H9 (cell line): ENCODE measurements at regions not wholly inside any gene's neighbourhood (a gene's known extent, or its start where the extent isn't known, plus 50 kb on each side); places are given as distances from the start of the nearest gene placed in this dataset.
"Not testable (repeated sequence)": the region's sequence is repeated elsewhere in the genome, so short reads cannot be mapped to it uniquely, and the experiment has no call there.

ENCODE experiments used
- DNase-seq: peaks from one replicate; pipeline ENCODE4 v3.0.0-alpha.2; 2017
- H2AFZ ChIP-seq: one replicate; pipeline ENCODE4 v1.6.1; 2013; ENCODE audit warnings: mild to moderate bottlenecking, low read length, control low read depth, moderate library complexity
- H2AK5ac ChIP-seq: 2 replicates; pipeline ENCODE4 v1.6.1; 2013; ENCODE audit warnings: low read length, control low read depth, mixed read lengths; ENCODE audit not compliant: insufficient read length
- H2BK120ac ChIP-seq: one replicate; pipeline ENCODE4 v1.6.1; 2013; ENCODE audit warnings: low read depth, mild to moderate bottlenecking, low read length, control low read depth, inconsistent platforms; ENCODE audit not compliant: poor library complexity, severe bottlenecking
- H2BK12ac ChIP-seq: 2 replicates; pipeline ENCODE4 v1.6.1; 2013; ENCODE audit warnings: low read length, control low read depth, mixed read lengths, low read depth; ENCODE audit not compliant: insufficient read length
- H2BK15ac ChIP-seq: 2 replicates; pipeline ENCODE4 v1.6.1; 2013; ENCODE audit warnings: low read depth, low read length, control low read depth
- H2BK20ac ChIP-seq: one replicate; pipeline ENCODE4 v1.6.1; 2013; ENCODE audit warnings: low read depth, mild to moderate bottlenecking, low read length, control low read depth, inconsistent platforms; ENCODE audit not compliant: poor library complexity, severe bottlenecking
- H2BK5ac ChIP-seq: 2 replicates; pipeline ENCODE4 v1.6.1; 2013; ENCODE audit warnings: low read length, control low read depth, mixed read lengths; ENCODE audit not compliant: insufficient read length
- H3K14ac ChIP-seq: 2 replicates; pipeline ENCODE4 v1.6.1; 2013; ENCODE audit warnings: low read length, control low read depth; ENCODE audit not compliant: insufficient read depth
- H3K18ac ChIP-seq: 2 replicates; pipeline ENCODE4 v1.6.1; 2013; ENCODE audit warnings: low read depth, mild to moderate bottlenecking, mixed read lengths, low read length, control low read depth; ENCODE audit not compliant: insufficient read length
- H3K23ac ChIP-seq: 2 replicates; pipeline ENCODE4 v1.6.1; 2013; ENCODE audit warnings: low read length, control low read depth, mixed read lengths, low read depth; ENCODE audit not compliant: insufficient read length
- H3K23me2 ChIP-seq: 2 replicates; pipeline ENCODE4 v1.6.1; 2013; ENCODE audit warnings: low read depth, mild to moderate bottlenecking, mixed read lengths, low read length, control low read depth; ENCODE audit not compliant: insufficient read length, poor library complexity, severe bottlenecking
- H3K27ac ChIP-seq: 2 replicates; pipeline ENCODE4 v1.5.1; 2013; ENCODE audit warnings: low read length, control low read depth, mixed read lengths, low read depth; ENCODE audit not compliant: insufficient read length
- H3K27me3 ChIP-seq: 2 replicates; pipeline ENCODE4 v1.6.1; 2013; ENCODE audit warnings: low read length, control low read depth, inconsistent platforms; ENCODE audit not compliant: insufficient read depth
- H3K4ac ChIP-seq: 2 replicates; pipeline ENCODE4 v1.6.1; 2013; ENCODE audit warnings: low read depth, mild to moderate bottlenecking, control low read depth, inconsistent platforms, low read length, moderate library complexity
- H3K4me1 ChIP-seq: 2 replicates; pipeline ENCODE4 v1.6.1; 2013; ENCODE audit warnings: low read length, control low read depth, inconsistent platforms; ENCODE audit not compliant: insufficient read depth
- H3K4me2 ChIP-seq: 2 replicates; pipeline ENCODE4 v1.6.1; 2013; ENCODE audit warnings: low read length, control low read depth, mixed read lengths; ENCODE audit not compliant: insufficient read length, insufficient read depth
- H3K56ac ChIP-seq: 2 replicates; pipeline ENCODE4 v1.6.1; 2013; ENCODE audit warnings: low read depth, mild to moderate bottlenecking, mixed read lengths, low read length, control low read depth; ENCODE audit not compliant: insufficient read length
- H3K79me1 ChIP-seq: 2 replicates; pipeline ENCODE4 v1.6.1; 2013; ENCODE audit warnings: low read depth, mild to moderate bottlenecking, moderate library complexity, low read length, control low read depth, inconsistent platforms; ENCODE audit not compliant: insufficient read depth, poor library complexity, severe bottlenecking
- H3K79me2 ChIP-seq: 2 replicates; pipeline ENCODE4 v1.6.1; 2013; ENCODE audit warnings: low read length, control low read depth, inconsistent platforms; ENCODE audit not compliant: insufficient read depth
- H3K9ac ChIP-seq: 2 replicates; pipeline ENCODE4 v1.6.1; 2013; ENCODE audit warnings: low read length, control low read depth, mixed read lengths; ENCODE audit not compliant: insufficient read length; ENCODE audit errors: extremely low read depth
- H3K9me3 ChIP-seq: one replicate; pipeline ENCODE4 v1.6.1; 2013; ENCODE audit warnings: low read depth, low read length, inconsistent platforms; ENCODE audit not compliant: control insufficient read depth
- H3T11ph ChIP-seq: one replicate; pipeline ENCODE4 v1.6.1; 2013; ENCODE audit warnings: mild to moderate bottlenecking, low read length, control low read depth, inconsistent platforms
- H4K20me1 ChIP-seq: one replicate; pipeline ENCODE4 v1.6.1; 2013; ENCODE audit not compliant: control insufficient read depth, insufficient read length, insufficient read depth
- H4K5ac ChIP-seq: 2 replicates; pipeline ENCODE4 v1.6.1; 2013; ENCODE audit warnings: low read depth, mild to moderate bottlenecking, mixed read lengths, low read length, control low read depth; ENCODE audit not compliant: insufficient read length
- H4K8ac ChIP-seq: replicated peaks from 2 replicates; pipeline ENCODE4 v1.6.1; 2013; ENCODE audit warnings: low read length, control low read depth, mixed read lengths, low read depth; ENCODE audit not compliant: insufficient read length
- H4K91ac ChIP-seq: 2 replicates; pipeline ENCODE4 v1.6.1; 2013; ENCODE audit warnings: low read depth, mild to moderate bottlenecking, moderate library complexity, mixed read lengths, low read length, control low read depth; ENCODE audit not compliant: insufficient read length
- H3K27ac Mint-ChIP-seq, 3 experiments: 2 replicates in 2 of 3; 3 replicates in 1 of 3; pipeline ENCODE4 v1.8.0; 2020 to 2021; ENCODE audit warnings: mixed read lengths in 3 of 3, mild to moderate bottlenecking in 1 of 3, moderate library complexity in 1 of 3
- H3K27me3 Mint-ChIP-seq: 2 replicates; pipeline ENCODE4 v1.8.0; 2021; ENCODE audit warnings: low read depth, mild to moderate bottlenecking, moderate library complexity, mixed read lengths
- H3K36me3 Mint-ChIP-seq, 3 experiments: 2 replicates in 2 of 3; 3 replicates in 1 of 3; pipeline ENCODE4 v1.8.0; 2020 to 2021; ENCODE audit warnings: low read depth in 3 of 3, mixed read lengths in 3 of 3; ENCODE audit not compliant: insufficient read depth in 1 of 3
- H3K4me1 Mint-ChIP-seq, 2 experiments: 2 replicates each; pipeline ENCODE4 v1.8.0; 2020; ENCODE audit warnings: mixed read lengths in 2 of 2
- H3K4me3 Mint-ChIP-seq, 2 experiments: 2 replicates in 1 of 2; 3 replicates in 1 of 2; pipeline ENCODE4 v1.8.0; 2020 to 2021; ENCODE audit warnings: mild to moderate bottlenecking in 2 of 2, mixed read lengths in 2 of 2, moderate library complexity in 1 of 2
- H3K9me3 Mint-ChIP-seq, 2 experiments: 2 replicates in 1 of 2; 3 replicates in 1 of 2; pipeline ENCODE4 v1.8.0; 2020; ENCODE audit warnings: mild to moderate bottlenecking in 2 of 2, mixed read lengths in 2 of 2, moderate library complexity in 1 of 2
- CTCF ChIP-seq: fragments of 200-600 bp; sonication (generic); conservative IDR thresholded peaks from 3 replicates; pipeline ENCODE4 v1.8.0; 2021; ENCODE audit warnings: antibody characterized with exemption, mild to moderate bottlenecking
- WGBS: extraction: QIAGEN DNeasy Blood & Tissue Kit; methylation state at CpG from one replicate; pipeline ENCODE4 v1.1.7; 2013; ENCODE audit warnings: missing lambda C conversion rate, low lambda C conversion rate, mixed read lengths; ENCODE audit not compliant: insufficient read length; ENCODE audit errors: extremely low coverage; 5-methylcytosine and 5-hydroxymethylcytosine counted together

- no peaks in the 10 kb centered on the region for H3K4me1 Mint-ChIP-seq
- no peak overlapping the region for H4K5ac ChIP-seq
- H2BK120ac ChIP-seq, result no peak overlapping the region
- H2BK15ac ChIP-seq, result no peak overlapping the region
- no peak overlapping the region for H4K8ac ChIP-seq
- no peak overlapping the region for H3T11ph ChIP-seq
- no peak overlapping the region for H3K4me3 Mint-ChIP-seq
- no peaks in the 10 kb centered on the region for H4K20me1 ChIP-seq
- no peak overlapping the region for H2AK5ac ChIP-seq
- H3K27me3 Mint-ChIP-seq, result no peaks in the 10 kb centered on the region
- no peak for DNase-seq
- no peak overlapping the region for H3K9ac ChIP-seq
- H2BK5ac ChIP-seq, result no peak overlapping the region
- H3K79me2 ChIP-seq, result no peaks in the 10 kb centered on the region
- H3K79me1 ChIP-seq, result no peaks in the 10 kb centered on the region
- no peaks in the 10 kb centered on the region for H3K4me1 ChIP-seq
- H2BK20ac ChIP-seq, result no peak overlapping the region
- H3K9me3 Mint-ChIP-seq, result no peaks in the 10 kb centered on the region
- peak overlapping the region; percentile 20 for H3K14ac ChIP-seq
- H3K9me3 ChIP-seq, result no peaks in the 10 kb centered on the region
- no peak overlapping the region for H3K4me2 ChIP-seq
- no peak overlapping the region for H3K18ac ChIP-seq
- no peak overlapping the region for H3K27ac ChIP-seq
- H2BK12ac ChIP-seq, result no peak overlapping the region
- H2AFZ ChIP-seq, result no peak overlapping the region
- H3K23me2 ChIP-seq, result no peaks in the 10 kb centered on the region
- no peak overlapping the region for H3K23ac ChIP-seq
- H3K4ac ChIP-seq, result no peak overlapping the region
- 0 out of 7 replicates have a peak overlapping the region, but pooled peaks of 1 of the 3 experiments have one; percentile 13 for H3K27ac Mint-ChIP-seq
- no peak for TF ChIP-seq CTCF
- no peaks in the 10 kb centered on the region for H3K27me3 ChIP-seq
- peaks cover 0 to 8% (median 0%) of the 10 kb centered on the region in 3 experiments; a peak in 2 of 7 replicates for H3K36me3 Mint-ChIP-seq
- no peak overlapping the region for H4K91ac ChIP-seq
- no peak overlapping the region for H3K56ac ChIP-seq
Measured at GRCh38 chr3:148518520-148518919, 179.2 kb upstream of the AGTR1 start.

- not testable (repeated sequence) for H2AFZ ChIP-seq, H2BK5ac ChIP-seq, H3T11ph ChIP-seq, H3K27ac Mint-ChIP-seq, H3K4ac ChIP-seq, H3K4me3 Mint-ChIP-seq, H3K4me2 ChIP-seq, H2BK20ac ChIP-seq, H2AK5ac ChIP-seq, H2BK15ac ChIP-seq, H4K8ac ChIP-seq, H3K27me3 ChIP-seq, H3K4me1 Mint-ChIP-seq, H4K20me1 ChIP-seq, DNase-seq, H3K79me2 ChIP-seq, H3K27me3 Mint-ChIP-seq, H2BK12ac ChIP-seq, H3K27ac ChIP-seq, H3K18ac ChIP-seq, H4K5ac ChIP-seq, H3K9me3 ChIP-seq, H3K9me3 Mint-ChIP-seq, H3K36me3 Mint-ChIP-seq, H3K4me1 ChIP-seq, H2BK120ac ChIP-seq, H3K23ac ChIP-seq, H3K23me2 ChIP-seq, H3K9ac ChIP-seq, H3K14ac ChIP-seq, H3K56ac ChIP-seq, H4K91ac ChIP-seq, H3K79me1 ChIP-seq
- WGBS, result no CpG with 5 or more reads among the region's 13 CpGs
Measured at GRCh38 chr3:148525621-148526020, 172.1 kb upstream of the AGTR1 start.
